ENCODE measurements at regions not wholly inside any gene's neighbourhood (a gene's known extent, or its start where the extent isn't known, plus 50 kb on each side); places are given as distances from the start of the nearest gene placed in this dataset.

DNA sequence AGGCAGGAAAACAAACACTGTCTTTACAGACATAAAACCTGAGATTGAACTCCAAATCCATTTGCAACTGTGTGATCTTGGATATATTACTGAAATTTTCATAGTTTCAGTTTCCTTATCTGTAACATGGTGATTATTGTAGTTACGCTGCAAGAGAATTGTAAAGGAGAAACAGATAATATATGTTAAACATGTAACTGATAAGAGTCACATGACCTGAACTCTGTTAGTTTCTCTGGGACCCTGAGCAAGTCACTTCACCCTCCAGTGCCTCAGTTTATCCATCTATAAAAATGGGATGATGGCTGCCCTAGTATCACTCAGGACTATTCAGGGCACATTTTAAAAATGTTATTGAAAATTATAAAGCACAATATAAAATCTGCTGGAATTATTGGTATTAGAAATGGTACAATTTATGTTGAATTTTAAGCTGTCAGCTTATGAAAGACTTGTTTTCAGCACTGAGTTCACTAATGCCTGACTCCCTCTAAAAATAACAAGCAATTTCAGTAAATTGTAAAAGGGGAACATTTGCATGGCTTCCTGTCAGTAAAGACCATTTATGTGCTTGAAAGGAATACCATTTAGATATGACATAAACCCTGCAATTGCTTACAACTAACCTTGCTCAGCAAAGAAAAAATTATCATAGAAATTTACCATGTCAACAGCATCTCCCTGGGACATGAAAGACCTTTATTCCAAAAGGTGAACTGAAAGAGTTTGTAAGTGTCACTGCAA, 393.5 kb downstream of the RAD51AP2 start:
- Histone ChIP-seq H3K36me3 (ENCODE audit: insufficient read depth, low read length) (no peaks in the 10 kb centered on the region), H3K4me3 (ENCODE audit: low read length) (no peak overlapping the region), H3K27me3 (ENCODE audit: control insufficient read depth, insufficient read depth, low read length) (no peaks in the 10 kb centered on the region), H3K9me3 (replicated peaks; ENCODE audit: low read length) (no peaks in the 10 kb centered on the region), H3K9ac (ENCODE audit: low read depth, low read length) (no peak overlapping the region), H3K4me1 (ENCODE audit: control insufficient read depth, insufficient read depth, low read length) (no peaks in the 10 kb centered on the region), H3K4me2 (ENCODE audit: low read length) (no peak overlapping the region)

DNA sequence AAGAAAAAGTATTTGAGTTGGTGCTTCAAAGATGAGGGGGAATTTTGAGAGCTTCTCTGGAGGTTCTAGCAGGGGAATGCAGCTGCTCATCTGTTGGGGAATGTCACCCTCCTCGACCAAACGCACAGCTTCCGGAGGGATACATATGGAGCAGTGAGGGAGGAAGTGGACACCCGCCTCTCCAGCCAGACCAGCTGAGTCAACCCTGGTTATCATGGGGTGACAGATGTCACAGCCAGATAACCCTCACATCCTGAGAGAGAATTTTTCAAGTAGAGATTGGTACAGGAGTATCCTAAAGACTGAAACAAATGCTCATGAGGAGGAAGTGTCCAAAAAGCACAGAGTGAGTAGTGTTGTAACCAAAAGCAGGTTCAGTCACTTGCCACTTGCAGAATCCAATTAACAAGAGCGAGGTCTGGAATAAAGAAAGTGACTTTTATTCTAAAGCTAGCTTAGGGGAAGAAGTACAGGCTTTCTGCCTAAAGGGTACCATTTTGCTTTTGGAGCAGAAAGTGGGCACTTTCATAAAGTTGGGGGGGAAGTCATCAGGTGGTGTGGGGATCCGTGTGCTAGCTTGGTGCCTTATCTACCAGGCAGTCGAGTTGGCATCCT, 395.2 kb downstream of the RAD51AP2 start:
- Histone ChIP-seq H3K27me3 (ENCODE audit: control insufficient read depth, insufficient read depth, low read length) (no peaks in the 10 kb centered on the region), H3K4me2 (ENCODE audit: low read length) (no peak overlapping the region), H3K9ac (ENCODE audit: low read depth, low read length) (no peak overlapping the region), H3K4me3 (ENCODE audit: low read length) (no peak overlapping the region), H3K36me3 (ENCODE audit: insufficient read depth, low read length) (no peaks in the 10 kb centered on the region), H3K4me1 (ENCODE audit: control insufficient read depth, insufficient read depth, low read length) (no peaks in the 10 kb centered on the region), H3K9me3 (replicated peaks; ENCODE audit: low read length) (no peaks in the 10 kb centered on the region)

DNA sequence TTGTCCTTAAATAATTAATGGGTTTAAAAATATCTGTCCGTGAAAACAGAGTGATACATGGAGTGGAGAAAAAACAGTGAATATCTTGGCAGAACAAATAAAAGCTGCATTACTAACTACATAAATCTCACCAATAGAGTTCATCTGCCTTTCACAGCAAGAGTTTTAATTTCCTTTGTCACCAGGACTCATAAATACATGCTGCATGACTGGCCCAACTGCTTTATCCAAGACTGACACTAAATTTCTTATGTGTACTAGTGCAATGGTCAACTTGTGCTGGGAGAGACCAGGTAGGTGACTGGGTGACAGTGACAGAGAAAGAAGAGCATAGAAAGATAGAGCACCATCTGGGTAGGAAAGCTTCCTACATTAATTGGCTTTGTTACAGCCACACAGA, 402.8 kb downstream of the RAD51AP2 start:
- H3K4me2 ChIP-seq (ENCODE audit: low read length) = no peak overlapping the region
- H3K4me3 ChIP-seq (ENCODE audit: low read length) = no peak overlapping the region
- no peak overlapping the region for H3K9ac ChIP-seq (ENCODE audit: low read depth, low read length)
- no peaks in the 10 kb centered on the region for H3K4me1 ChIP-seq (ENCODE audit: control insufficient read depth, insufficient read depth, low read length)
- no peaks in the 10 kb centered on the region for H3K36me3 ChIP-seq (ENCODE audit: insufficient read depth, low read length)
- H3K9me3 ChIP-seq (replicated peaks; ENCODE audit: low read length) = no peaks in the 10 kb centered on the region
- H3K27me3 ChIP-seq (ENCODE audit: control insufficient read depth, insufficient read depth, low read length) = no peaks in the 10 kb centered on the region

DNA sequence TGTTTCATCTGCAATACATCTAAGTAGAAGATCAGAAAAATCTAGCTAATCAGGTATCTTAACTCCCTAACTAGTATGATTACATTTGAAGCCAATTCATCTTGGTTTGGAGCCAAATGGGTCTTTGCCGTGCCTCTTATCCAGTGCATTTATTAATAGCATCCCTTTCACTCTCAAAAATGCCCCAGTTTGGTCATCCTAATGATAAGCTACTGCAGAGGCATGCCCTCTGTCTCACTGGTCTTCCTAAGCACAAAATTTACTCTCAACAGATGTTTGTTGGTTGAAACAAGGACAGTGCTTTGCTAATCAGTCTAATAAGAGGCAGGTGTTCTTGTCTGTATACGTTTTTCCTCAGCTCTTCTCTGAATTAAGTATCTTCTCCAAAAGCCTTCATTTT, 403.2 kb downstream of the RAD51AP2 start:
- no peaks in the 10 kb centered on the region for H3K4me1 ChIP-seq (ENCODE audit: control insufficient read depth, insufficient read depth, low read length)
- no peak overlapping the region for H3K4me2 ChIP-seq (ENCODE audit: low read length)
- no peak overlapping the region for H3K9ac ChIP-seq (ENCODE audit: low read depth, low read length)
- no peaks in the 10 kb centered on the region for H3K9me3 ChIP-seq (replicated peaks; ENCODE audit: low read length)
- H3K4me3 ChIP-seq (ENCODE audit: low read length) = no peak overlapping the region
- no peaks in the 10 kb centered on the region for H3K27me3 ChIP-seq (ENCODE audit: control insufficient read depth, insufficient read depth, low read length)
- no peaks in the 10 kb centered on the region for H3K36me3 ChIP-seq (ENCODE audit: insufficient read depth, low read length)

DNA sequence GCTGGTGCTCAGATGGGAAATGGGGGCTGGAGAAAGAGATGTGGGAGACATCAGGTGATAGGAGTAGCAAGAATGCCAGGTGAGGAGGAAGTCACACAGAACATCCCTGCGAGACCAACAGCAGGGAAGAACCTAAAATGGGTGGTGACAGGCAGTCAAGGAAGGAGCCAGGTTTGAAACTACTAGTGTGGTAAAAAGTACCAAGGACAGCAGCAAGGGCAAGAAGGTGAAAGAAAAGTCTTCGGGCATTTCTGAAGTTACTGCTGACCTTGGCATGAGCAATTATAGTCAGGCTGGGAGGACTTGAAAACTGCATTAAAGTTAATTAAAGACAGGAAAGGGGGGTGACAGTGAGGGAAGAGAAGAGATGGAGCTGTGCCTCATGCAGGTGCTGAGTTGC, 410.4 kb downstream of the RAD51AP2 start:
- H3K4me2 ChIP-seq (ENCODE audit: low read length) = no peak overlapping the region
- H3K4me3 ChIP-seq (ENCODE audit: low read length) = no peak overlapping the region
- H3K4me1 ChIP-seq (ENCODE audit: control insufficient read depth, insufficient read depth, low read length) = peaks cover 11% of the 10 kb centered on the region
- H3K9me3 ChIP-seq (replicated peaks; ENCODE audit: low read length) = no peaks in the 10 kb centered on the region
- no peaks in the 10 kb centered on the region for H3K27me3 ChIP-seq (ENCODE audit: control insufficient read depth, insufficient read depth, low read length)
- H3K36me3 ChIP-seq (ENCODE audit: insufficient read depth, low read length) = no peaks in the 10 kb centered on the region
- H3K9ac ChIP-seq (ENCODE audit: low read depth, low read length) = no peak overlapping the region

DNA sequence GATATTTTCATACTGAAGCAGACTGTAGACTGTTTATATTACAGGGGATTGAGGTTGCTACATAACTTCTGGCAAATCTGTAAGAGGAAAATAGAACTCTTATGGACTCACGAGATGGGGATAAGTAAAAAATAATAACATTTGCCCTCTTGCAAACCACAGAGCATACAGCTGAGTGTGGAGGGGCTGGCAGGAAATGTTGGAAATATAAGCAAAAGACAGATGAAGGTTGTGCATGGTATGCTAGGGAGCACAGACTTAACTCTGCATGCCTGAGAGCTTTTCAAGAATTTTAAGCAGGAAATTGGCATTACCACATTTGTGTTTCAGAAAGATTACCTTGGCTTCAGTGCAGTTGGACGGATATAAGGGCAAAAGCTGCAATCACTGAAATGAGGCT, 411.1 kb downstream of the RAD51AP2 start:
- H3K9ac ChIP-seq (ENCODE audit: low read depth, low read length) = no peak overlapping the region
- H3K4me2 ChIP-seq (ENCODE audit: low read length) = no peak overlapping the region
- no peaks in the 10 kb centered on the region for H3K9me3 ChIP-seq (replicated peaks; ENCODE audit: low read length)
- no peaks in the 10 kb centered on the region for H3K36me3 ChIP-seq (ENCODE audit: insufficient read depth, low read length)
- H3K4me3 ChIP-seq (ENCODE audit: low read length) = no peak overlapping the region
- peaks cover 11% of the 10 kb centered on the region for H3K4me1 ChIP-seq (ENCODE audit: control insufficient read depth, insufficient read depth, low read length)
- H3K27me3 ChIP-seq (ENCODE audit: control insufficient read depth, insufficient read depth, low read length) = no peaks in the 10 kb centered on the region

DNA sequence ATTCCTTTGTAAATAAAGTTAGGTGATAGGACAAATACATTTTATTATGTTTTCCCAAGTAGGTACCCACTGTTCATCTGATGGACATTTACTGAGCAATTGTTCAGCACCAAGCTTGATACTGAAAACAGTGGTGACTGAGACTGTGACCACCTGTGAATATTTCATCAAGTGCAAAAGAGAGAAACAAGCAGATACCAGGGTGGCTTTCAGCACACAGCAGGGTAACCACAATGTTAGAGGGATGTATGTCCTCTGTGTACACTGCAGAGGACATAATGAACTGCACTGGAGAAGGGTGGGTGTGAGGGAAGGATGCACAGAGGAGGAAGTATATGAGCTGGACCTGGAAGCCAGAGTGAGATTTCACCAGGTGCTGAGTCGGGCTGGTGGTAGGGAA, 411.8 kb downstream of the RAD51AP2 start:
- Histone ChIP-seq H3K4me2 (ENCODE audit: low read length) (no peak overlapping the region), H3K36me3 (ENCODE audit: insufficient read depth, low read length) (no peaks in the 10 kb centered on the region), H3K27me3 (ENCODE audit: control insufficient read depth, insufficient read depth, low read length) (no peaks in the 10 kb centered on the region), H3K9ac (ENCODE audit: low read depth, low read length) (no peak overlapping the region), H3K4me1 (ENCODE audit: control insufficient read depth, insufficient read depth, low read length) (peaks cover 14% of the 10 kb centered on the region), H3K9me3 (replicated peaks; ENCODE audit: low read length) (no peaks in the 10 kb centered on the region), H3K4me3 (ENCODE audit: low read length) (no peak overlapping the region)

DNA sequence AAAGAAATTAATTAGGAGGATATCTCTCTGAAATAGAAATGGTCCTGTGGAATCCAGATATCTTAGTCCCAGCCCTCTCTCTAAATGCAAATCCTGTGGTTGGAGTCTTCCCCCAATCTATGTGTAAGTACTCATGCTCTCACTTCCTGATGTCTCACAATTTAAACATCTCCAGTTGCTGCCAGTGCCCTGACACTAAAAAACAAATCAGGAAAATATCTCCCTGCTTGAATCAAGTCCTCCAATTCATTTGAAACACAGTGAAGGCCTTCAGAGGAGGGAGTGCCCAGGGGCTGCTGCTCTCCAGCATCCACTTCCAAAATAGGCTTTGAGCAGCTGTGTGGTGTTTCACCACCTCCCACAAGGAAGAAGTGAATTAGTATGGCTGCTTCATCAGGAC, 413.8 kb downstream of the RAD51AP2 start:
- Histone ChIP-seq H3K27me3 (ENCODE audit: control insufficient read depth, insufficient read depth, low read length) (no peaks in the 10 kb centered on the region), H3K4me2 (ENCODE audit: low read length) (peak overlapping the region; percentile 38), H3K36me3 (ENCODE audit: insufficient read depth, low read length) (no peaks in the 10 kb centered on the region), H3K4me3 (ENCODE audit: low read length) (no peak overlapping the region), H3K9ac (ENCODE audit: low read depth, low read length) (peak overlapping the region; percentile 41), H3K9me3 (replicated peaks; ENCODE audit: low read length) (no peaks in the 10 kb centered on the region), H3K4me1 (ENCODE audit: control insufficient read depth, insufficient read depth, low read length) (peaks cover 17% of the 10 kb centered on the region)

DNA sequence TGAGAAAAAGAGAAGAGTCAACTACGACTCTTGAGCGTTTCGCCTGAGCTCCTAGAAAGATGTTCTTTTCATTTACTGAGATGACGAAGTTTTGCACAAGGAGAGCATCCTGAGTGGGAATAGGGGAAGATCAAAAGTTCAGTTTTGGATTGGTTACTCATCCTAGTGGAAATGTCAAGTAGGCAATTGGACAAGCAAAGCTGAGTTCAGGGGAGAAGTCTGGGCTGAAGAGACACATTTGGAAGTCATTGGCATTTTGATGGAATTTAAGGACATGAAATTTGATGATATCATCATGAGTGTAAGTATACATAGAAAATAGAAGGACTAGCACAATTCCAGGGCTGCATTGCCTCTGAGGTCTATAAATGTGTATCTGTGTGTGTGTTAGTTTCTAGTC, 416.6 kb downstream of the RAD51AP2 start:
- Histone ChIP-seq H3K9ac (ENCODE audit: low read depth, low read length) (no peak overlapping the region), H3K27me3 (ENCODE audit: control insufficient read depth, insufficient read depth, low read length) (no peaks in the 10 kb centered on the region), H3K4me3 (ENCODE audit: low read length) (no peak overlapping the region), H3K4me1 (ENCODE audit: control insufficient read depth, insufficient read depth, low read length) (peaks cover 17% of the 10 kb centered on the region), H3K4me2 (ENCODE audit: low read length) (no peak overlapping the region), H3K9me3 (replicated peaks; ENCODE audit: low read length) (no peaks in the 10 kb centered on the region), H3K36me3 (ENCODE audit: insufficient read depth, low read length) (no peaks in the 10 kb centered on the region)

DNA sequence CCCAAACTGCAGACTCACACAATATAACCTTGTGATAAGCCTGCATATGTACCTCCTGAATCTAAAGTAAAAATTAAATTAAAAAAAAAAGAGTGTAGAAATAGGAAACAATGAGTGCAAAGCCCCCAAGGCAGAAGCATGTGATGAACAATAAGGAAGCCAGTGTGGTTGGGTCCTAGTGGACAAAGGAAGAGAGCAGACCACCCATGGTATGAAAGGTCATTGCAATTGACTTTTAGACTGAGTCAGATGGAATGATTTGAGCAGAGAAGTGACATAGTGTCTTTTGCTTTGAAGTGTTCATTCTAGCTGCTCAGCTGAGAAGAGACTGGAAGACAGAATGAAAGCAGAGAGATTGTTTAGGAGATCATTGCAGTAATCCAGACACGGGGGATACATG, 417.1 kb downstream of the RAD51AP2 start:
- Histone ChIP-seq H3K36me3 (ENCODE audit: insufficient read depth, low read length) (no peaks in the 10 kb centered on the region), H3K4me2 (ENCODE audit: low read length) (no peak overlapping the region), H3K9me3 (replicated peaks; ENCODE audit: low read length) (no peaks in the 10 kb centered on the region), H3K27me3 (ENCODE audit: control insufficient read depth, insufficient read depth, low read length) (no peaks in the 10 kb centered on the region), H3K9ac (ENCODE audit: low read depth, low read length) (no peak overlapping the region), H3K4me1 (ENCODE audit: control insufficient read depth, insufficient read depth, low read length) (peaks cover 17% of the 10 kb centered on the region), H3K4me3 (ENCODE audit: low read length) (no peak overlapping the region)

DNA sequence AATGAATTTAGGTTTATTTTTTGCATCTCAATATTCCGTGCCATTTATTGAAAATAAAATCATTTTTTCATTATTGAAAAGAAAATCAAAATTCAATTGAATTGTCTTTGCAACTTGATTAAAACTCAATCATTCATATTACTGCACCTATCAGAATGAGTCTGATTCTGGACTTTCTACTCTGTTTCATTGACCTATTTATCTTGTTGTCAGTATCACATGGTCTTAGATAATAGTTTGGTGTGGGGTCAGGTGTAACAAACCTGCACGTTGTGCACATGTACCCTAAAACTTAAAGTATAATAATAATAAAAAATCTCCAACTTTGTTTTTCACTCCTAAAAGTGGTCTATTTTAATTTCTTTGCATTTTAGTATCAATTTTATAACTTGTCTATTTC, 422.9 kb downstream of the RAD51AP2 start:
- H3K36me3 ChIP-seq (ENCODE audit: insufficient read depth, low read length) = no peaks in the 10 kb centered on the region
- no peak overlapping the region for H3K9ac ChIP-seq (ENCODE audit: low read depth, low read length)
- H3K4me1 ChIP-seq (ENCODE audit: control insufficient read depth, insufficient read depth, low read length) = no peaks in the 10 kb centered on the region
- H3K9me3 ChIP-seq (replicated peaks; ENCODE audit: low read length) = no peaks in the 10 kb centered on the region
- H3K4me2 ChIP-seq (ENCODE audit: low read length) = no peak overlapping the region
- no peak overlapping the region for H3K4me3 ChIP-seq (ENCODE audit: low read length)
- no peaks in the 10 kb centered on the region for H3K27me3 ChIP-seq (ENCODE audit: control insufficient read depth, insufficient read depth, low read length)

DNA sequence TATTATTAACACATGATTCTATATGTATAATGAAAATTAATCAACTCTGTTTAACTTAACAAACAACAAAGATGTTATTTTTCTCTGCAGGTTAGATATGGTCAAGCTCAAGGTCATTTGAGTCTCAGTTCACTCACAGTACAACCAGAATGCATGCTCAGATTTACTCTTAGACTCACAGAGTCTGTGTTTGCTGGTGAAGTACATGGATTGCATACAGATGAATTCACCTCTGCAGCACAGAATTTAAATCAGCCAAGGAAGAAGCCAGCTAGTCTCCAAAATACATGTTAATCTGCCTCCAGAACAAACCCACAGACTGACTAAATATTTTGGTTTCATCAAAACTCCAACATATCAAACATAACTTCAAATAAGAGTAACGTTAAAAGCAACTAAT, 424.5 kb downstream of the RAD51AP2 start:
- no peaks in the 10 kb centered on the region for H3K9me3 ChIP-seq (replicated peaks; ENCODE audit: low read length)
- H3K36me3 ChIP-seq (ENCODE audit: insufficient read depth, low read length) = no peaks in the 10 kb centered on the region
- H3K4me2 ChIP-seq (ENCODE audit: low read length) = no peak overlapping the region
- H3K4me3 ChIP-seq (ENCODE audit: low read length) = no peak overlapping the region
- H3K4me1 ChIP-seq (ENCODE audit: control insufficient read depth, insufficient read depth, low read length) = no peaks in the 10 kb centered on the region
- no peaks in the 10 kb centered on the region for H3K27me3 ChIP-seq (ENCODE audit: control insufficient read depth, insufficient read depth, low read length)
- H3K9ac ChIP-seq (ENCODE audit: low read depth, low read length) = no peak overlapping the region
